Left ventricle myocardium inferior (tissue), 1 donor: ENCODE measurements at regions not wholly inside any gene's neighbourhood (a gene's known extent, or its start where the extent isn't known, plus 50 kb on each side); places are given as distances from the start of the nearest gene placed in this dataset.
A peak's percentile ranks its signal among the peaks of the same experiment; 100 is the strongest.

Experiments used
- DNase-seq: peaks from one replicate; pipeline ENCODE4 v3.0.0-alpha.2; 2020
- H3K27ac ChIP-seq: fragments of 200-600 bp; replicated peaks from 2 replicates; pipeline ENCODE4 v1.8.0; 2021
- H3K27me3 ChIP-seq: fragments of 200-600 bp; 2 replicates; pipeline ENCODE4 v1.8.0; 2021; ENCODE audit warnings: low read depth
- H3K36me3 ChIP-seq: fragments of 200-600 bp; 2 replicates; pipeline ENCODE4 v1.8.0; 2021
- H3K4me1 ChIP-seq: fragments of 200-600 bp; 2 replicates; pipeline ENCODE4 v1.8.0; 2021
- H3K4me3 ChIP-seq: fragments of 200-600 bp; 2 replicates; pipeline ENCODE4 v1.8.0; 2021; ENCODE audit warnings: mild to moderate bottlenecking, moderate library complexity
- H3K9me3 ChIP-seq: fragments of 200-600 bp; replicated peaks from 2 replicates; pipeline ENCODE4 v1.8.0; 2021
- intact Hi-C: fragments of 100-400 bp; cut with micrococcal nuclease; formaldehyde crosslinking; loops from one replicate; pipeline ENCODE4 v1.11.0; 2022
- TF ChIP-seq, protein P1 (sequence below): fragments of 200-600 bp; IDR thresholded peaks from 2 replicates; pipeline ENCODE4 v1.8.0; 2021; ENCODE audit warnings: antibody characterized with exemption, mild to moderate bottlenecking, borderline replicate concordance
- donor health status: DM: no; HTN: yes; CAD: no; lungs with severe emphysema.

DNA sequence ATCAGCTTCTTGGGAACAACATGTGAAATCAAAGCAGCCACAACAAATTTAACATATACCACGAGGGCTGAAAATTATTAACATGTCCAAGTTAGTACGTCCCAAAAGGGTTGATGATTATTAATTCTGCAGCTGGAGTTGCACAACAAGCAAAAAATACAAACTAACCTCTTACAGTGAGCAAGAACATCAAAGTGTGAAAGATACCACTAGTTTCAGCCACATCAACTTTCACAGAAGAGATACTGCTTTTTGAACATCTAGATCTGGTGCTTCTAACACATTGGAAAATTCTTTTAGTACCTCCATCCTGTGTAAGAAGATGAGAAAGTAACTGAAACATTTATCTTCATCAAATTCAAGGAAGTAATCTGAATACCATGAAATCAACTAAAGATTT is 334.1 kb downstream of the PCDH7 start:
- intact Hi-C loops: no loop called here
- no peak overlapping the region for H3K27ac ChIP-seq
- H3K36me3 ChIP-seq: no peaks in the 10 kb centered on the region
- H3K27me3 ChIP-seq: no peaks in the 10 kb centered on the region
- DNase-seq: no peak
- H3K4me1 ChIP-seq: peaks cover 7% of the 10 kb centered on the region
- no peaks in the 10 kb centered on the region for H3K9me3 ChIP-seq
- H3K4me3 ChIP-seq: no peak overlapping the region
- TF ChIP-seq, protein P1, sequence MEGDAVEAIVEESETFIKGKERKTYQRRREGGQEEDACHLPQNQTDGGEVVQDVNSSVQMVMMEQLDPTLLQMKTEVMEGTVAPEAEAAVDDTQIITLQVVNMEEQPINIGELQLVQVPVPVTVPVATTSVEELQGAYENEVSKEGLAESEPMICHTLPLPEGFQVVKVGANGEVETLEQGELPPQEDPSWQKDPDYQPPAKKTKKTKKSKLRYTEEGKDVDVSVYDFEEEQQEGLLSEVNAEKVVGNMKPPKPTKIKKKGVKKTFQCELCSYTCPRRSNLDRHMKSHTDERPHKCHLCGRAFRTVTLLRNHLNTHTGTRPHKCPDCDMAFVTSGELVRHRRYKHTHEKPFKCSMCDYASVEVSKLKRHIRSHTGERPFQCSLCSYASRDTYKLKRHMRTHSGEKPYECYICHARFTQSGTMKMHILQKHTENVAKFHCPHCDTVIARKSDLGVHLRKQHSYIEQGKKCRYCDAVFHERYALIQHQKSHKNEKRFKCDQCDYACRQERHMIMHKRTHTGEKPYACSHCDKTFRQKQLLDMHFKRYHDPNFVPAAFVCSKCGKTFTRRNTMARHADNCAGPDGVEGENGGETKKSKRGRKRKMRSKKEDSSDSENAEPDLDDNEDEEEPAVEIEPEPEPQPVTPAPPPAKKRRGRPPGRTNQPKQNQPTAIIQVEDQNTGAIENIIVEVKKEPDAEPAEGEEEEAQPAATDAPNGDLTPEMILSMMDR: no peak

DNA sequence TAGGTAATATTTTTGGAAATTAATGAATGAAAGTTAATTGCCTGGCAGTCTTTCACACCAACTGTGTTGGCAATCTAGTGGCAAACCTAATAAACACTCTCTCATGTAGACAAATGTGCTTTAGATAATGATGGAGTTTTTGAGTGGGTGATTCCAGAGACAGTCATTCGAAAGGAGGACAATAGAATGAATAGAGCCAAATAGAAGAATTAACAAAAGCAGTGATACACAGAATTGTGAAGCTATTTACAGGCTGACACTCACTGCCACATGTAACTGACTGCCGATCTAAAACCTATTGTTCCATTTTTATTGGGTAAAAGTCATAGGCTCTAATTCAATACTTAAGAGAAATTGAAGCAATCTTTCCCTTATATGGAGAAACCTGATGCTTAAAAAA is 338.5 kb downstream of the PCDH7 start:
- no peak overlapping the region for H3K4me3 ChIP-seq
- no peaks in the 10 kb centered on the region for H3K27me3 ChIP-seq
- no peak for DNase-seq
- H3K27ac ChIP-seq: no peak overlapping the region
- H3K36me3 ChIP-seq: no peaks in the 10 kb centered on the region
- intact Hi-C loops: no loop called here
- TF ChIP-seq, protein P1: no peak
- no peaks in the 10 kb centered on the region for H3K9me3 ChIP-seq
- peaks cover 4% of the 10 kb centered on the region for H3K4me1 ChIP-seq

DNA sequence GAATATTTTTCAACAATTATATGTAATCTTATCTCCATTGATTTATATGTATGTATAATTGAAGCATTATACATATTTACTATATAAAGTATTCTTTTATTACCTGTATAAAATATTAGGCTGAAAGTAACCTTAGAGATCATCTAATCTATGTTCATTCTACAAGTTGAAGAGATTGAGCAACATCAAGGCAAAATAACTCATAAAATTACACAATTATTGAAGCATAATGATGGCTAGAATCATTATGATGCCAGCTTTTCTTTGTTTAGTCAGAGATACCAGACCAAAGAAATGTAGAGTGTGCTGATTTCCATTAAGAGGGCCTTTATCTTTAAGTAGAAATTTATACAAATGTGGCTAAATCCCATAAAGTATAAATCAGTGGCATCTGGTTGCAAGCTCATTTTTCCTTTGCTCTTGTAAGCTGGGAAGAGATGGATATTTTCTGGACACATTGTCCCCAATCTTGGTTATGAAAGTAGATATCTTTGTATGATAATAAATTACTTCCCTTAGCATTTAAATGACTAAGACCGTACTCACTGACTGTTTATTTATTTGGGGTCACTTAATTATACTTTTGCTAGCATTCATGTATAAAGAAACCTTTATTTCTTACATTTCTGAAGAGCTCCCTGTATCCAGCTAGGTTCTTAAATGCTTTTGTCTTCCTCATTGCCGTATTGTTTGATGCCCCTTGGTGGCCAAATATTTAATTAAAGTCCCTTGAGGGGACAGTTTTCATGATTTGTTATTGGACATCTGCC is 339.8 kb downstream of the PCDH7 start:
- intact Hi-C loops: no loop called here
- no peak overlapping the region for H3K27ac ChIP-seq
- no peak overlapping the region for H3K4me3 ChIP-seq
- no peaks in the 10 kb centered on the region for H3K27me3 ChIP-seq
- DNase-seq: no peak
- TF ChIP-seq, protein P1: no peak
- H3K36me3 ChIP-seq: no peaks in the 10 kb centered on the region
- H3K4me1 ChIP-seq: no peaks in the 10 kb centered on the region
- H3K9me3 ChIP-seq: no peaks in the 10 kb centered on the region

DNA sequence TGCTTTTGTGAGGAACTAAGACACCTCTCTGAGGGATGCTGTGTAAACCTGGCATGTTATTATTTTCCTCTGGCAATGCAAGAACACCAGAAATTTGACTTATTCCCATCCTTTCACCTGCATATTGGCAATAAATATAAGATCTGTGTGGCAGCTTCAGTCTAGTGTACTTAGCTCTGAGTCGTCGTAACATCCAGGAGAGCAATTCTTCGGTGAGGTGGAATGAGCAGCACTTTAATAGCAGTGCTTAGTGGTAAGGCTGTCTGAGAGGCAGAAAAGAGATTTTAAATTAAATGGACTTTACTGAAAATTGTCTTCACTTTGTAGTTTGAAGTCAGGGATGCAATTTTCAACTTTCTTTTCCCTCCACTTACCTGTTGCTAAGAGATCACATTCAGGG is 344.9 kb downstream of the PCDH7 start:
- Histone ChIP-seq H3K27me3 (no peaks in the 10 kb centered on the region), H3K4me1 (peaks cover 16% of the 10 kb centered on the region), H3K36me3 (no peaks in the 10 kb centered on the region), H3K9me3 (no peaks in the 10 kb centered on the region), H3K4me3 (no peak overlapping the region), H3K27ac (no peak overlapping the region)
- no peak for DNase-seq
- TF ChIP-seq, protein P1: no peak
- intact Hi-C loops: no loop called here

DNA sequence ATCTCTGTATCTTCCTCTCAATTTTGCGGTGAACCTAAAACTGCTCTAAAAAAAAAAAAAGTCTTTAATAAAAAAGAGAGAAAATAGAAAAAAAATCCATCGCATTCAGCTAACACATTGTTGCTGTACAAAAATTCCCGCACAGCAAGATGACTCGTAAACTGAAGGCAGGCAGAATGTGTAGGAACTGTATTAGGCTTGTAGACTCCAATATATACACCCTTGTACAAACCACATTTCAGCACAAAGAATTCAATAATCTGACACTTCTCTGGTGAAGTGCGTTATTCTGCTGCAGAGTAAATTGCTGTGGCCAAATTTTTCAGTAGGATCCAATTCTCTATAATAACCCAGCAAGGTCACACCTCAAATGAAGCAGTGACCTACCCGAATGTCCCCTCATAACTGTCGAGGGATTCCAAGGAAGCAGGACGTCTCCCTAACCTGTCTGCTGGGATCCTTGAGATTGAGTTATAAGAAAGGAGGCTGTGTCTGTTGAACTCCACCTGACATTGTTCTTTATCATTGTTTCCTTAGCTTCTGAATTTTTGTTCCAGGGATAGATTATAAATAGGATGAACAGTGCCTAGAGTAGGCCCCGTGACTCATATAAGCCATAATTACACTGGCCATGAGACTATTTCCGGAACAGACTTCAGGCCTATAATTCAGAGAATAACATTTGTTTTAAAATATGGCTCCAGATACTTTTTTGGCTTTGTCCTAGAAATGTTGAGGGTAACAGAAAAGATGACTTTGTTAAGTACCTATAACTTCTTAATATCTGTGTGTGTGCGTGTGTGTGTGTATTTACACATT is 348.3 kb downstream of the PCDH7 start:
- Histone ChIP-seq H3K27ac (peak overlapping the region; percentile 55), H3K4me1 (peaks cover 16% of the 10 kb centered on the region), H3K9me3 (no peaks in the 10 kb centered on the region), H3K27me3 (no peaks in the 10 kb centered on the region), H3K4me3 (no peak overlapping the region), H3K36me3 (no peaks in the 10 kb centered on the region)
- no peak for DNase-seq
- intact Hi-C loops: no loop called here
- TF ChIP-seq, protein P1: no peak
